ENCODE measurements at regions not wholly inside any gene's neighbourhood (a gene's known extent, or its start where the extent isn't known, plus 50 kb on each side); places are given as distances from the start of the nearest gene placed in this dataset.

DNA sequence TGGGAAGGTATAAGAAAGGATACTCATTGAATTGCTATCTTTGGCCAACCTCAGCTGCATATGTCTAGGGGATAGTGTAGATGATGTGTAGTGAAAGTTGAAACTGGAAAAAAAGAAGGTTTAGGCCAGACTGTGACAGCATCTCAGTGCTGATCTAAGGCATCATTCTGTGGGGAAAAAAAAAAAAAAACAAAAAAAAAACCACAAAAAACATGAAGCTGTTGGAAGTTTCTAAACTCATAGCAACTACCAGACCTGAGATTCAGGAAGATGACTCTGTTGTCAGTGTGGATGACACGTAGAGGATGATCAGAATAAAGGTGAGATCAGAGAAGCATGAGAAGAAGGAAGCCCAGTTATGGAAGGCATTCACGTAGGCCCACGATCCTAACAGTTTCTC lies 100.8 kb upstream of the CNKSR3 start:
- H3K27me3 ChIP-seq (ENCODE audit: control insufficient read depth in 4 of 4, insufficient read depth in 4 of 4, low read length in 3 of 4): no peaks in the 10 kb centered on the region
- DNase-seq (ENCODE audit: low spot score): no peak
- no peak overlapping the region for H3K4me3 ChIP-seq (ENCODE audit: low read depth in 1 of 3, low read length in 3 of 3)
- H3K9ac ChIP-seq (ENCODE audit: low read depth in 1 of 2, low read length in 2 of 2): no peak overlapping the region
- H3K4me1 ChIP-seq (ENCODE audit: control insufficient read depth in 4 of 4, insufficient read depth in 4 of 4, low read length in 3 of 4): no peaks in the 10 kb centered on the region
- H3K9me3 ChIP-seq (ENCODE audit: control insufficient read depth in 4 of 4, low read length in 3 of 4): no peaks in the 10 kb centered on the region
- H3K36me3 ChIP-seq (ENCODE audit: control insufficient read depth in 4 of 4, insufficient read depth in 3 of 4, low read depth in 1 of 4, low read length in 3 of 4): no peaks in the 10 kb centered on the region
- no peak overlapping the region for H3K27ac ChIP-seq (ENCODE audit: low read depth in 1 of 2, low read length in 2 of 2)
- 79% methylated on average over 3 of the region's 3 CpGs for WGBS
- TF ChIP-seq, protein P1, sequence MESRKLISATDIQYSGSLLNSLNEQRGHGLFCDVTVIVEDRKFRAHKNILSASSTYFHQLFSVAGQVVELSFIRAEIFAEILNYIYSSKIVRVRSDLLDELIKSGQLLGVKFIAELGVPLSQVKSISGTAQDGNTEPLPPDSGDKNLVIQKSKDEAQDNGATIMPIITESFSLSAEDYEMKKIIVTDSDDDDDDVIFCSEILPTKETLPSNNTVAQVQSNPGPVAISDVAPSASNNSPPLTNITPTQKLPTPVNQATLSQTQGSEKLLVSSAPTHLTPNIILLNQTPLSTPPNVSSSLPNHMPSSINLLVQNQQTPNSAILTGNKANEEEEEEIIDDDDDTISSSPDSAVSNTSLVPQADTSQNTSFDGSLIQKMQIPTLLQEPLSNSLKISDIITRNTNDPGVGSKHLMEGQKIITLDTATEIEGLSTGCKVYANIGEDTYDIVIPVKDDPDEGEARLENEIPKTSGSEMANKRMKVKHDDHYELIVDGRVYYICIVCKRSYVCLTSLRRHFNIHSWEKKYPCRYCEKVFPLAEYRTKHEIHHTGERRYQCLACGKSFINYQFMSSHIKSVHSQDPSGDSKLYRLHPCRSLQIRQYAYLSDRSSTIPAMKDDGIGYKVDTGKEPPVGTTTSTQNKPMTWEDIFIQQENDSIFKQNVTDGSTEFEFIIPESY (IDR thresholded peaks at IDR 0.05): no peak
- TF ChIP-seq SP1 (IDR thresholded peaks at IDR 0.05) (no peak), JUND (IDR thresholded peaks at IDR 0.05) (no peak), EGR1 (IDR thresholded peaks at IDR 0.05; ENCODE audit: low read depth in 2 of 2) (no peak), TAF1 (conservative IDR thresholded peaks at IDR 0.05) (no peak)
- TF ChIP-seq, protein P2, sequence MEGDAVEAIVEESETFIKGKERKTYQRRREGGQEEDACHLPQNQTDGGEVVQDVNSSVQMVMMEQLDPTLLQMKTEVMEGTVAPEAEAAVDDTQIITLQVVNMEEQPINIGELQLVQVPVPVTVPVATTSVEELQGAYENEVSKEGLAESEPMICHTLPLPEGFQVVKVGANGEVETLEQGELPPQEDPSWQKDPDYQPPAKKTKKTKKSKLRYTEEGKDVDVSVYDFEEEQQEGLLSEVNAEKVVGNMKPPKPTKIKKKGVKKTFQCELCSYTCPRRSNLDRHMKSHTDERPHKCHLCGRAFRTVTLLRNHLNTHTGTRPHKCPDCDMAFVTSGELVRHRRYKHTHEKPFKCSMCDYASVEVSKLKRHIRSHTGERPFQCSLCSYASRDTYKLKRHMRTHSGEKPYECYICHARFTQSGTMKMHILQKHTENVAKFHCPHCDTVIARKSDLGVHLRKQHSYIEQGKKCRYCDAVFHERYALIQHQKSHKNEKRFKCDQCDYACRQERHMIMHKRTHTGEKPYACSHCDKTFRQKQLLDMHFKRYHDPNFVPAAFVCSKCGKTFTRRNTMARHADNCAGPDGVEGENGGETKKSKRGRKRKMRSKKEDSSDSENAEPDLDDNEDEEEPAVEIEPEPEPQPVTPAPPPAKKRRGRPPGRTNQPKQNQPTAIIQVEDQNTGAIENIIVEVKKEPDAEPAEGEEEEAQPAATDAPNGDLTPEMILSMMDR (IDR thresholded peaks at IDR 0.05; ENCODE audit: low read depth, low read length, missing input control): no peak
- TF ChIP-seq, protein P3, sequence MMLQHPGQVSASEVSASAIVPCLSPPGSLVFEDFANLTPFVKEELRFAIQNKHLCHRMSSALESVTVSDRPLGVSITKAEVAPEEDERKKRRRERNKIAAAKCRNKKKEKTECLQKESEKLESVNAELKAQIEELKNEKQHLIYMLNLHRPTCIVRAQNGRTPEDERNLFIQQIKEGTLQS (IDR thresholded peaks at IDR 0.05): no peak
- TF ChIP-seq, protein P4, sequence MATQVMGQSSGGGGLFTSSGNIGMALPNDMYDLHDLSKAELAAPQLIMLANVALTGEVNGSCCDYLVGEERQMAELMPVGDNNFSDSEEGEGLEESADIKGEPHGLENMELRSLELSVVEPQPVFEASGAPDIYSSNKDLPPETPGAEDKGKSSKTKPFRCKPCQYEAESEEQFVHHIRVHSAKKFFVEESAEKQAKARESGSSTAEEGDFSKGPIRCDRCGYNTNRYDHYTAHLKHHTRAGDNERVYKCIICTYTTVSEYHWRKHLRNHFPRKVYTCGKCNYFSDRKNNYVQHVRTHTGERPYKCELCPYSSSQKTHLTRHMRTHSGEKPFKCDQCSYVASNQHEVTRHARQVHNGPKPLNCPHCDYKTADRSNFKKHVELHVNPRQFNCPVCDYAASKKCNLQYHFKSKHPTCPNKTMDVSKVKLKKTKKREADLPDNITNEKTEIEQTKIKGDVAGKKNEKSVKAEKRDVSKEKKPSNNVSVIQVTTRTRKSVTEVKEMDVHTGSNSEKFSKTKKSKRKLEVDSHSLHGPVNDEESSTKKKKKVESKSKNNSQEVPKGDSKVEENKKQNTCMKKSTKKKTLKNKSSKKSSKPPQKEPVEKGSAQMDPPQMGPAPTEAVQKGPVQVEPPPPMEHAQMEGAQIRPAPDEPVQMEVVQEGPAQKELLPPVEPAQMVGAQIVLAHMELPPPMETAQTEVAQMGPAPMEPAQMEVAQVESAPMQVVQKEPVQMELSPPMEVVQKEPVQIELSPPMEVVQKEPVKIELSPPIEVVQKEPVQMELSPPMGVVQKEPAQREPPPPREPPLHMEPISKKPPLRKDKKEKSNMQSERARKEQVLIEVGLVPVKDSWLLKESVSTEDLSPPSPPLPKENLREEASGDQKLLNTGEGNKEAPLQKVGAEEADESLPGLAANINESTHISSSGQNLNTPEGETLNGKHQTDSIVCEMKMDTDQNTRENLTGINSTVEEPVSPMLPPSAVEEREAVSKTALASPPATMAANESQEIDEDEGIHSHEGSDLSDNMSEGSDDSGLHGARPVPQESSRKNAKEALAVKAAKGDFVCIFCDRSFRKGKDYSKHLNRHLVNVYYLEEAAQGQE (IDR thresholded peaks at IDR 0.05): no peak

DNA sequence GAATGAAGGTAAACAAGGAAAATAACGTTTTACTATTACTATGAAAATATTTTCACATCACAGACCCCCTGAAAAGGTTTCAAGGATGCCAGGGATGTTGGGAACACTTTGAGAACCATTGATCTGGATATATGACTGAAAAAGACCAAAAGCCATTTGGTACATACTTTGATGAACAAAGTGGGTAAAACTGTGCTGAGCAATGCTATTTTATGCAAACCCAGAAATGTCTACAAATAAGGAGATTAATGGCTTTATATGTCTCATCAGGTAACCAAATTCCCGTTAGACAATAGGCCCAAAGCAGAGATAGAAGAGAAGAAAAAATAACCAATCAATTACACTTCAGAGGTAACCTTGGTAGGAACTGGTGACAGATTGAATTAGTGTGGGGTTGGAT lies 101.4 kb upstream of the CNKSR3 start:
- Histone ChIP-seq H3K27ac (ENCODE audit: low read depth in 1 of 2, low read length in 2 of 2) (no peak overlapping the region), H3K4me1 (ENCODE audit: control insufficient read depth in 4 of 4, insufficient read depth in 4 of 4, low read length in 3 of 4) (no peaks in the 10 kb centered on the region), H3K4me3 (ENCODE audit: low read depth in 1 of 3, low read length in 3 of 3) (no peak overlapping the region), H3K27me3 (ENCODE audit: control insufficient read depth in 4 of 4, insufficient read depth in 4 of 4, low read length in 3 of 4) (no peaks in the 10 kb centered on the region), H3K9ac (ENCODE audit: low read depth in 1 of 2, low read length in 2 of 2) (no peak overlapping the region), H3K36me3 (ENCODE audit: control insufficient read depth in 4 of 4, insufficient read depth in 3 of 4, low read depth in 1 of 4, low read length in 3 of 4) (no peaks in the 10 kb centered on the region), H3K9me3 (ENCODE audit: control insufficient read depth in 4 of 4, low read length in 3 of 4) (no peaks in the 10 kb centered on the region)
- 64% methylated on average over 2 of the region's 2 CpGs for WGBS
- no peak for DNase-seq (ENCODE audit: low spot score)
- TF ChIP-seq SP1 (IDR thresholded peaks at IDR 0.05) (no peak), RAD21 (IDR thresholded peaks at IDR 0.05) (no peak), HNF4G (IDR thresholded peaks at IDR 0.05) (no peak), HNF4A (conservative IDR thresholded peaks at IDR 0.05) (no peak), EGR1 (IDR thresholded peaks at IDR 0.05; ENCODE audit: low read depth in 2 of 2) (no peak), FOXA2 (IDR thresholded peaks at IDR 0.05) (no peak), YY1 (IDR thresholded peaks at IDR 0.05) (no peak), FOXA1 (IDR thresholded peaks at IDR 0.05) (no peak), JUND (IDR thresholded peaks at IDR 0.05) (no peak), RXRA (IDR thresholded peaks at IDR 0.05) (no peak)
- TF ChIP-seq, protein P2 (IDR thresholded peaks at IDR 0.05; ENCODE audit: low read depth, low read length, missing input control): no peak
- TF ChIP-seq, protein P5, sequence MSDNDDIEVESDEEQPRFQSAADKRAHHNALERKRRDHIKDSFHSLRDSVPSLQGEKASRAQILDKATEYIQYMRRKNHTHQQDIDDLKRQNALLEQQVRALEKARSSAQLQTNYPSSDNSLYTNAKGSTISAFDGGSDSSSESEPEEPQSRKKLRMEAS (IDR thresholded peaks at IDR 0.05): no peak
- TF ChIP-seq, protein P3 (IDR thresholded peaks at IDR 0.05): no peak
- TF ChIP-seq, protein P4 (IDR thresholded peaks at IDR 0.05): no peak
